PC-3 (cell line): ENCODE measurements at regions not wholly inside any gene's neighbourhood (a gene's known extent, or its start where the extent isn't known, plus 50 kb on each side); places are given as distances from the start of the nearest gene placed in this dataset.

Experiments
- CTCF ChIP-seq: fragments of 300-600 bp; sonication (generic); conservative IDR thresholded peaks from 2 replicates; pipeline ENCODE4 v1.5.1; 2017; ENCODE audit warnings: antibody characterized with exemption, low read depth, mild to moderate bottlenecking, low read length
- EZH2 ChIP-seq: fragments of 300-600 bp; sonication (generic); IDR thresholded peaks from one replicate; pipeline ENCODE4 v1.6.1; 2017; ENCODE audit warnings: antibody characterized with exemption, mild to moderate bottlenecking, low read length; ENCODE audit not compliant: unreplicated experiment

DNA sequence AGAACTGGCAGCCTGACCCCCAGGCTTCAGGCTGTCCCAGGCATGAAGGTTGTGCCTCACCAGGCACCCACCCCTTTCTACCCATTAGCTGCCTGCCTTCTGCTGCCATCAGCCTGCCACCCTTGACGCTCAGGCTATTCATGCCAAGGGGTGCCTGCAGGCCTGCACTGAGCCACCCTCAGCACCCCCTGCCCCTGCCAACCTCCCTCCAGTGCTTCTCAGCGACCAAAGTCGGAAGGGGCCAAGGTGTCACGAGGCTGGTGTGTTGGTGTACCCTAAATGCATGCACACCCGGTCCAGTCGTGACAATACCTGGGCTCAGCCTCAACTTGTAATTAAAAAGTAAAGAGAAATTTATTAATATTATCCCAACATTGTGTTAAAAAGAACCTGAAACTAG lies 422.7 kb downstream of the ARL4A start:
- no peak for TF ChIP-seq CTCF
- no peak for TF ChIP-seq EZH2
